ENCODE measurements at regions not wholly inside any gene's neighbourhood (a gene's known extent, or its start where the extent isn't known, plus 50 kb on each side); places are given as distances from the start of the nearest gene placed in this dataset.

DNA sequence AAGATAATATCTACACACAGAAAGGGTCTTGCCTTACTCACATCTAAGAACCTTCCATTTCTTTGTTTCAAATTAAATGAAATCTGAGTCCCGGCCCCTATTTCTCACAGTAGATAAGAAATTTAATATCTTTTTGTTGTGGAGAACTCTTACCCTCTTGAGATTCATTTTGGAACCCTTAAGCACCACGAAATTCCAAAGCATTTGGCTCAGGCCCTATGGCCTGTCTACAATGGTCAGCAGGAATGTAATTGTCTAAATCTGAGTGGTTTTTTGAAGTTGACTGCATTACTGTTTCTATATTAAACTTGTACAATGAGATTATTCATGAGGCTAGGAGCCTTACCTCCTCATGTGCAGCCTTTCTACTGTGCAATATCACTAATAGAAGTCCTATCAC lies 723.3 kb downstream of the TSN start:
- H3K36me3 Mint-ChIP-seq (ENCODE audit: unreplicated experiment): no peaks in the 10 kb centered on the region
- no peak overlapping the region for H3K4me3 Mint-ChIP-seq (ENCODE audit: unreplicated experiment)
- H3K4me1 Mint-ChIP-seq (ENCODE audit: unreplicated experiment): no peaks in the 10 kb centered on the region
- no peak for DNase-seq (ENCODE audit: extremely low spot score, unreplicated experiment)
- H3K27me3 Mint-ChIP-seq (ENCODE audit: unreplicated experiment): no peaks in the 10 kb centered on the region
- H3K27ac Mint-ChIP-seq (ENCODE audit: unreplicated experiment): no peak overlapping the region
- TF ChIP-seq CTCF (IDR thresholded peaks at IDR 0.05): no peak
- no peaks in the 10 kb centered on the region for H3K9me3 Mint-ChIP-seq (ENCODE audit: unreplicated experiment)

- DNase-seq (ENCODE audit: extremely low spot score, unreplicated experiment): no peak
- H3K9me3 Mint-ChIP-seq (ENCODE audit: unreplicated experiment): no peaks in the 10 kb centered on the region
- H3K27me3 Mint-ChIP-seq (ENCODE audit: unreplicated experiment): no peaks in the 10 kb centered on the region
- H3K4me1 Mint-ChIP-seq (ENCODE audit: unreplicated experiment): no peaks in the 10 kb centered on the region
- no peak overlapping the region for H3K4me3 Mint-ChIP-seq (ENCODE audit: unreplicated experiment)
- H3K36me3 Mint-ChIP-seq (ENCODE audit: unreplicated experiment): no peaks in the 10 kb centered on the region
- no peak for TF ChIP-seq CTCF (IDR thresholded peaks at IDR 0.05)
- H3K27ac Mint-ChIP-seq (ENCODE audit: unreplicated experiment): no peak overlapping the region
Measured at GRCh38 chr2:122480501-122481243, 725.2 kb downstream of the TSN start.

- no peak for TF ChIP-seq CTCF (IDR thresholded peaks at IDR 0.05)
- Mint-ChIP-seq H3K4me3 (ENCODE audit: unreplicated experiment) (no peak overlapping the region), H3K27ac (ENCODE audit: unreplicated experiment) (no peak overlapping the region), H3K36me3 (ENCODE audit: unreplicated experiment) (no peaks in the 10 kb centered on the region), H3K27me3 (ENCODE audit: unreplicated experiment) (no peaks in the 10 kb centered on the region), H3K9me3 (ENCODE audit: unreplicated experiment) (no peaks in the 10 kb centered on the region), H3K4me1 (ENCODE audit: unreplicated experiment) (no peaks in the 10 kb centered on the region)
- DNase-seq (ENCODE audit: extremely low spot score, unreplicated experiment): no peak
Measured at GRCh38 chr2:122481244-122481622, 725.8 kb downstream of the TSN start.

DNA sequence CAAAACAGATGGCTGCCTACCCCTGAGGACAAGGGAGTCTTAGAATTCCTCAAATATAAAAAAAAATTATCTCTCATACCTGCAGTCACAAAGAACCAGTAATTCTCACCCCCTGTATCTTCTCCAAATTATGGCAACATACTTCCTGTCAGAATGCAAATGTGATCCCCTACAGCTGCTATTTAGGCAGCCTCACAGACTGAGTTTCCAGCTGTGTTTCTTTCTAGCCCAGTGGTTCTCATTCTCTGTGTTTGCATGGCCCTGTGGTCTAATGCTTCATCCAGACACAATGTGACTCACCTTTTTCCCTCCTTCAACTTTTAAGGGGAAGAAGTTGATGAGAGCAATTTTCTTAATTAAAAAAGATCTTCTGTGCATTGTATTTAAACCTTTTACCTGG lies 726.3 kb downstream of the TSN start:
- no peaks in the 10 kb centered on the region for H3K27me3 Mint-ChIP-seq (ENCODE audit: unreplicated experiment)
- no peaks in the 10 kb centered on the region for H3K4me1 Mint-ChIP-seq (ENCODE audit: unreplicated experiment)
- no peaks in the 10 kb centered on the region for H3K9me3 Mint-ChIP-seq (ENCODE audit: unreplicated experiment)
- H3K27ac Mint-ChIP-seq (ENCODE audit: unreplicated experiment): no peak overlapping the region
- no peak for DNase-seq (ENCODE audit: extremely low spot score, unreplicated experiment)
- TF ChIP-seq CTCF (IDR thresholded peaks at IDR 0.05): no peak
- no peaks in the 10 kb centered on the region for H3K36me3 Mint-ChIP-seq (ENCODE audit: unreplicated experiment)
- no peak overlapping the region for H3K4me3 Mint-ChIP-seq (ENCODE audit: unreplicated experiment)

DNA sequence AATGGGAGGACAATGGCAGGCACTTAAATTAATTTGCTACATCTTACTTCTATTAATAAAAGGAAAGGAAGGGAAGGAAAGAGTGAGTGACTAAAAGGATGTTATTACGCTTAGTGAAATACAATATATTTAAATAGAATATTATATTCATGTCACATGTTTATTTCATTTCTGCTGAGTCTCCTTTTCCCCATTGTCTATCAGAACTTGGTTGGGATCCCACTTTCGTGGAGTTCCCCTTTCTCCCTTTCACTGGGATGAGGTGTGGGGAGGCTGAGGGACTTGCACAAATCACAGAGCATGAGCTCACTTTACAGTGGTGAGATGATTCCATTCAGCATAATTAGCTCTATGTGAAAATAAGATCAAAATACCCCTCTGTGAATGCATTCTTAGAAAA lies 730.6 kb downstream of the TSN start:
- Mint-ChIP-seq H3K4me1 (ENCODE audit: unreplicated experiment) (no peaks in the 10 kb centered on the region), H3K27me3 (ENCODE audit: unreplicated experiment) (no peaks in the 10 kb centered on the region), H3K36me3 (ENCODE audit: unreplicated experiment) (no peaks in the 10 kb centered on the region), H3K4me3 (ENCODE audit: unreplicated experiment) (no peak overlapping the region), H3K27ac (ENCODE audit: unreplicated experiment) (no peak overlapping the region), H3K9me3 (ENCODE audit: unreplicated experiment) (no peaks in the 10 kb centered on the region)
- TF ChIP-seq CTCF (IDR thresholded peaks at IDR 0.05): no peak
- no peak for DNase-seq (ENCODE audit: extremely low spot score, unreplicated experiment)

All from osteocyte (in vitro differentiated cells).